Sigmoid colon (tissue), 4 donors: ENCODE measurements at regions not wholly inside any gene's neighbourhood (a gene's known extent, or its start where the extent isn't known, plus 50 kb on each side); places are given as distances from the start of the nearest gene placed in this dataset.

Experiments
- POLR2AphosphoS5 ChIP-seq, 4 donors: sonication (generic); formaldehyde crosslinking; IDR thresholded peaks; one replicate each; pipeline ENCODE4 v1.6.1; 2017; ENCODE audit warnings: antibody characterized with exemption in 4 of 4
- TF ChIP-seq, protein P1 (sequence below), 4 experiments: fragments of 450-650 bp in 3 of 4; fragments of 200-600 bp in 1 of 4; IDR thresholded peaks; one replicate each; pipeline ENCODE4 v1.5.1; 2016 to 2019; ENCODE audit warnings: antibody characterized with exemption in 4 of 4, mild to moderate bottlenecking in 3 of 4, moderate library complexity in 2 of 4

DNA sequence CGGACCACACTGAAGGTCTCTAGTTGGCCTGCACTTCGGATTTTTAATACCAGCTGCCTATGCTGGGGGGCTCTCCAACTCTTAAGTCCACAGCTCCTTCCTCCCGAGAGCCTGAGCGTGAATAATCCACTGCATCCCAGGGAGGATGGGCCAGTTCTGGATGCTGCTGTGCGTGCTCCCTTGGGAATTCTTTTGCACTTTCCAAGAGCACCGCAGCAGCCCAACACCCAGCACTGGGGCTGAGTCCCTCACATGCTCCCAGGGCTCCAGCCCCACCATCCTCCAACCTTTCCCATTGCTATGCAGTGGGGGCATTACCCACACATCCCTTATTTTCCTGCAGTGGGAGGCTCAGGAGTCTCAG lies 136.4 kb upstream of the IQSEC1 start:
- TF ChIP-seq POLR2AphosphoS5 (IDR thresholded peaks at IDR 0.05): no peak
- TF ChIP-seq, protein P1, sequence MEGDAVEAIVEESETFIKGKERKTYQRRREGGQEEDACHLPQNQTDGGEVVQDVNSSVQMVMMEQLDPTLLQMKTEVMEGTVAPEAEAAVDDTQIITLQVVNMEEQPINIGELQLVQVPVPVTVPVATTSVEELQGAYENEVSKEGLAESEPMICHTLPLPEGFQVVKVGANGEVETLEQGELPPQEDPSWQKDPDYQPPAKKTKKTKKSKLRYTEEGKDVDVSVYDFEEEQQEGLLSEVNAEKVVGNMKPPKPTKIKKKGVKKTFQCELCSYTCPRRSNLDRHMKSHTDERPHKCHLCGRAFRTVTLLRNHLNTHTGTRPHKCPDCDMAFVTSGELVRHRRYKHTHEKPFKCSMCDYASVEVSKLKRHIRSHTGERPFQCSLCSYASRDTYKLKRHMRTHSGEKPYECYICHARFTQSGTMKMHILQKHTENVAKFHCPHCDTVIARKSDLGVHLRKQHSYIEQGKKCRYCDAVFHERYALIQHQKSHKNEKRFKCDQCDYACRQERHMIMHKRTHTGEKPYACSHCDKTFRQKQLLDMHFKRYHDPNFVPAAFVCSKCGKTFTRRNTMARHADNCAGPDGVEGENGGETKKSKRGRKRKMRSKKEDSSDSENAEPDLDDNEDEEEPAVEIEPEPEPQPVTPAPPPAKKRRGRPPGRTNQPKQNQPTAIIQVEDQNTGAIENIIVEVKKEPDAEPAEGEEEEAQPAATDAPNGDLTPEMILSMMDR (IDR thresholded peaks at IDR 0.05): no peak
